ENCODE measurements at regions not wholly inside any gene's neighbourhood (a gene's known extent, or its start where the extent isn't known, plus 50 kb on each side); places are given as distances from the start of the nearest gene placed in this dataset.

- no peak overlapping the region for H3K27ac Mint-ChIP-seq
Observed at GRCh38 chr12:115337693-115338543, 653.9 kb upstream of the TBX3 start.

GRCh38 chr12:115336506-115336905 lies 652.5 kb upstream of the TBX3 start:
- H3K36me3 Mint-ChIP-seq (ENCODE audit: insufficient read depth), result no peaks in the 10 kb centered on the region
- TF ChIP-seq CTCF (IDR thresholded peaks at IDR 0.05; ENCODE audit: unreplicated experiment), result no peak
- no peak overlapping the region for H3K27ac Mint-ChIP-seq
- H3K4me3 Mint-ChIP-seq (ENCODE audit: low read depth), result no peak overlapping the region
- H3K4me1 Mint-ChIP-seq (ENCODE audit: low read depth), result no peaks in the 10 kb centered on the region
- no peaks in the 10 kb centered on the region for H3K9me3 Mint-ChIP-seq (ENCODE audit: low read depth)
- peaks cover 30% of the 10 kb centered on the region for H3K27me3 Mint-ChIP-seq
- DNase-seq (ENCODE audit: low spot score, unreplicated experiment), result no peak

More at GRCh38 chr12:115337693-115338543, 653.9 kb upstream of the TBX3 start:
- DNase-seq (ENCODE audit: low spot score, unreplicated experiment), result no peak
- no peak for TF ChIP-seq CTCF (IDR thresholded peaks at IDR 0.05; ENCODE audit: unreplicated experiment)
- Mint-ChIP-seq H3K36me3 (ENCODE audit: insufficient read depth) (no peaks in the 10 kb centered on the region), H3K9me3 (ENCODE audit: low read depth) (no peaks in the 10 kb centered on the region), H3K4me3 (ENCODE audit: low read depth) (no peak overlapping the region), H3K27me3 (peaks cover 29% of the 10 kb centered on the region), H3K4me1 (ENCODE audit: low read depth) (no peaks in the 10 kb centered on the region)

- Mint-ChIP-seq H3K27ac (no peak overlapping the region), H3K4me3 (ENCODE audit: low read depth) (no peak overlapping the region), H3K27me3 (peaks cover 30% of the 10 kb centered on the region), H3K36me3 (ENCODE audit: insufficient read depth) (no peaks in the 10 kb centered on the region), H3K9me3 (ENCODE audit: low read depth) (no peaks in the 10 kb centered on the region), H3K4me1 (ENCODE audit: low read depth) (no peaks in the 10 kb centered on the region)
- no peak for TF ChIP-seq CTCF (IDR thresholded peaks at IDR 0.05; ENCODE audit: unreplicated experiment)
- DNase-seq (ENCODE audit: low spot score, unreplicated experiment), result no peak
Observed at GRCh38 chr12:115335594-115335993, 651.6 kb upstream of the TBX3 start.

DNA sequence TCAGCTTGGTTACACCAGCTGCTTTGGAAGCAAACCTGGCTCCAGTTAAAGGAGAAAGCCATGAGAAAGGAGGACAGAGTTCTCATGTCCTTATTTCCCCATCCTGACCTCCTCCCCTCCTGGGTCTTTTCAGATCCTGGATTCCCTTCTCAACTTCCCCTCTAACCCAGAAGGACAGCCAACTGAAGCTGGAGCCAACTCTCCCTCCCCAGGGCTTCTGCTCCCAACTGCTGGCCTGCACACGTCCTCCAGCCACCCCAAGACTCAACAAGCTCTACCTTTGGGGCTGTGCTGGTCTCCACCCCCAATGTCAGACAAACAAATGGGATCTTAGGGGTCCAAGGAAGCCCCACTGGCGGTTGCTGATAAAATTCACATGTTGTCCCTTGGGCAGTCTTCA lies 651.1 kb upstream of the TBX3 start:
- no peaks in the 10 kb centered on the region for H3K9me3 Mint-ChIP-seq (ENCODE audit: low read depth)
- H3K4me3 Mint-ChIP-seq (ENCODE audit: low read depth), result no peak overlapping the region
- H3K27ac Mint-ChIP-seq, result no peak overlapping the region
- H3K4me1 Mint-ChIP-seq (ENCODE audit: low read depth), result no peaks in the 10 kb centered on the region
- no peak for DNase-seq (ENCODE audit: low spot score, unreplicated experiment)
- no peak for TF ChIP-seq CTCF (IDR thresholded peaks at IDR 0.05; ENCODE audit: unreplicated experiment)
- H3K36me3 Mint-ChIP-seq (ENCODE audit: insufficient read depth), result no peaks in the 10 kb centered on the region
- H3K27me3 Mint-ChIP-seq, result peaks cover 30% of the 10 kb centered on the region

- no peaks in the 10 kb centered on the region for H3K4me1 Mint-ChIP-seq (ENCODE audit: low read depth)
- DNase-seq (ENCODE audit: low spot score, unreplicated experiment), result no peak
- H3K27me3 Mint-ChIP-seq, result peaks cover 30% of the 10 kb centered on the region
- no peaks in the 10 kb centered on the region for H3K36me3 Mint-ChIP-seq (ENCODE audit: insufficient read depth)
- peaks cover 5% of the 10 kb centered on the region for H3K9me3 Mint-ChIP-seq (ENCODE audit: low read depth)
- H3K27ac Mint-ChIP-seq, result no peak overlapping the region
- no peak overlapping the region for H3K4me3 Mint-ChIP-seq (ENCODE audit: low read depth)
- TF ChIP-seq CTCF (IDR thresholded peaks at IDR 0.05; ENCODE audit: unreplicated experiment), result no peak
Observed at GRCh38 chr12:115332945-115333344, 649.0 kb upstream of the TBX3 start.
